Mucosa of stomach (tissue), 1 donor: ENCODE measurements at regions not wholly inside any gene's neighbourhood (a gene's known extent, or its start where the extent isn't known, plus 50 kb on each side); places are given as distances from the start of the nearest gene placed in this dataset.

Experiments
- H3K27me3 ChIP-seq: one replicate; pipeline ENCODE4 v1.7.0; 2013; ENCODE audit warnings: mild to moderate bottlenecking, low read length; ENCODE audit not compliant: control insufficient read depth, insufficient read depth
- H3K36me3 ChIP-seq: one replicate; pipeline ENCODE4 v1.7.0; 2013; ENCODE audit warnings: low read length; ENCODE audit not compliant: control insufficient read depth, insufficient read depth
- H3K4me1 ChIP-seq: one replicate; pipeline ENCODE4 v1.7.0; 2013; ENCODE audit warnings: mild to moderate bottlenecking, low read length; ENCODE audit not compliant: control insufficient read depth, insufficient read depth
- H3K4me3 ChIP-seq: one replicate; pipeline ENCODE4 v1.7.0; 2013; ENCODE audit warnings: low read length
- H3K9ac ChIP-seq: one replicate; pipeline ENCODE4 v1.7.0; 2013; ENCODE audit warnings: mild to moderate bottlenecking, low read length, moderate library complexity
- H3K9me3 ChIP-seq: one replicate; pipeline ENCODE4 v1.7.0; 2013; ENCODE audit warnings: mild to moderate bottlenecking, low read length, moderate library complexity; ENCODE audit not compliant: control insufficient read depth
- donor health status: Pancreatic carcinoma.

- H3K27me3 ChIP-seq: no peaks in the 10 kb centered on the region
- H3K9ac ChIP-seq: no peak overlapping the region
- H3K36me3 ChIP-seq: no peaks in the 10 kb centered on the region
- H3K4me1 ChIP-seq: no peaks in the 10 kb centered on the region
- no peaks in the 10 kb centered on the region for H3K9me3 ChIP-seq
- no peak overlapping the region for H3K4me3 ChIP-seq
These were observed 256.3 kb upstream of the TMEM161B start for GRCh38 chr5:88524941-88525340.

DNA sequence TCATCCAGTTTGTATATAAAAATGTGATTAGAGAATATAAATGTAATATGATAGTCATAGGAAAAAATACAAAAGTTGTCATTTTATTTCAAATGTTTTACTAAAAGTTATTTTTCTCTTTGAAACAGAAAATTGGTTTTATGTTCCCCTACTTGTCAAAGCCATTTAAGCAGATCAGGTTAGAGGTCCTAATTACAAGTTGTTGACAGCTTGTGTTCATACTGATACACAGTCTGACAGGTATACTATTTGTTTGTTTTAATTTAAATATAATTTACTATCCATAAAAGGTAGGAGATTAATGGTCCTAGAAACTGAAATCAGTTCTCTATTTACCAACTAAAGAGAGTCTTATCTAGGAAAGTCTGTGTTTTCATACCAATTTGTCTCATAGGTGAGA lies 250.4 kb upstream of the TMEM161B start:
- Histone ChIP-seq H3K27me3 (no peaks in the 10 kb centered on the region), H3K4me3 (no peak overlapping the region), H3K4me1 (no peaks in the 10 kb centered on the region), H3K9me3 (no peaks in the 10 kb centered on the region), H3K9ac (no peak overlapping the region), H3K36me3 (no peaks in the 10 kb centered on the region)

- Histone ChIP-seq H3K4me1 (no peaks in the 10 kb centered on the region), H3K9ac (no peak overlapping the region), H3K9me3 (no peaks in the 10 kb centered on the region), H3K4me3 (no peak overlapping the region), H3K36me3 (no peaks in the 10 kb centered on the region), H3K27me3 (no peaks in the 10 kb centered on the region)
These were observed 249.7 kb upstream of the TMEM161B start for GRCh38 chr5:88518131-88519016.

DNA sequence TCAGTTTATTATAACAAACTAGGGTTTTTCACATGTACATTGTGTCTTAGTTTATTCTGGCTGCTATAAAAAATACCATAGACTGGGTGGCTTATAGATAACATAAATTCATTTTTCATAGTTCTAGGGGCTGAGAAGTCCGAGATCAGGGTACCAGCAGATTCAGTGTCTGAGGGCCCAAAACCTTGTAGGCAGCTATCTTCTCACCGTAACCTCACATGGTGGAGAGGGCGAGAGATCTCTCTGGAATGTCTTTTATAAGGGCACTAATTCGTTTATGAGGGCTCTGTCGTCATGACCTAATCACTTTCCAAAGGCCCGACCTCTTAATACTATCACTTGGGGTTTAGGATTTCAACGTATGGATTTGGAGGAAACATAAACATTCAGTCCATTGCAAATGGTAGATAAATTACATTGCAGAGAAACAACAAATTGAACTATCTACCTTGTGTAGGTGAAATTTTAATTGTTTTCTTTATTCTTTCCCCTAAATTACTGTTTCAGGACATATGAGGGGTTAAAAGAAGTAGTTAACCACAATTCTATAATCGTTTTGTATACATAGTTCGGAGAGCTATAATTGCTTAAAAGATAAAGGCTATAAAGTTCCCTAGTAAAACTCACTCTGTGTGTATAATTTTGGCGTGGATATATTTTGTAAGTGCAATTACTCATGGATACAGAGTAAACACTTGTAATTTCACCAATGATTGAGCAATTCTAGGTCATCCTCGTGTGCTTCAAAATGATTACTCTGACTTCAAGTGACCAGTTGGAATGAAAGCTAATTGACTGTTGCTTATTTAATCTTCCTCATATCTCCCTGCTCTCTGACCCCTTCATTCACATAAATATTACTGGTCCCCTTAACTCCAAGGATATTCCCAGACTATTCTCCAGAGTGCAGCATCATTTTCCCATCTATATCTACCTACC lies 247.5 kb upstream of the TMEM161B start:
- no peak overlapping the region for H3K9ac ChIP-seq
- no peaks in the 10 kb centered on the region for H3K27me3 ChIP-seq
- H3K4me1 ChIP-seq: no peaks in the 10 kb centered on the region
- no peaks in the 10 kb centered on the region for H3K9me3 ChIP-seq
- H3K4me3 ChIP-seq: no peak overlapping the region
- H3K36me3 ChIP-seq: no peaks in the 10 kb centered on the region

GRCh38 chr5:88515068-88515467 lies 246.4 kb upstream of the TMEM161B start:
- no peaks in the 10 kb centered on the region for H3K9me3 ChIP-seq
- no peaks in the 10 kb centered on the region for H3K36me3 ChIP-seq
- no peak overlapping the region for H3K9ac ChIP-seq
- H3K4me1 ChIP-seq: no peaks in the 10 kb centered on the region
- no peak overlapping the region for H3K4me3 ChIP-seq
- H3K27me3 ChIP-seq: no peaks in the 10 kb centered on the region

GRCh38 chr5:88509403-88509802 lies 240.8 kb upstream of the TMEM161B start:
- H3K27me3 ChIP-seq: no peaks in the 10 kb centered on the region
- H3K4me1 ChIP-seq: no peaks in the 10 kb centered on the region
- no peak overlapping the region for H3K9ac ChIP-seq
- H3K4me3 ChIP-seq: no peak overlapping the region
- H3K36me3 ChIP-seq: no peaks in the 10 kb centered on the region
- no peaks in the 10 kb centered on the region for H3K9me3 ChIP-seq

DNA sequence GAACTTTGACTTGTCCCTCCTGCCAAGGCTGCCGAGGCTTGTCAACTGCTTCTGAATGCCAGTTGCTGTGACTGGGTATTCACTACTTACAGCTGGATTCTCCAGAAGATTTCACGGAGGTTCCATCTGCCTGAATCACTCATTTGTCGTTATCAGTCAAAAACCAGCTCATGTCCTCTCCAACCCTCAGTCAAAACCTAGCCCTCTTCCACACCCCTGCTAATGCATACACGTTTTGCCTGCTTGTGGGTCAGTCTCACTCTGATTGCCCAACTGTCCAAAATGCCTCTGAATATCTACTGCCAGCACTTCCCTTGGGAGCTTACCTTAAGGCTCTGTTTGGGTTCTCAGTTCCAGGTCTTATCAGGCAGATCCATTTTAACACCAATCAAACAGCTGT lies 238.6 kb upstream of the TMEM161B start:
- no peak overlapping the region for H3K4me3 ChIP-seq
- H3K9me3 ChIP-seq: no peaks in the 10 kb centered on the region
- no peaks in the 10 kb centered on the region for H3K4me1 ChIP-seq
- H3K9ac ChIP-seq: no peak overlapping the region
- H3K36me3 ChIP-seq: no peaks in the 10 kb centered on the region
- no peaks in the 10 kb centered on the region for H3K27me3 ChIP-seq

DNA sequence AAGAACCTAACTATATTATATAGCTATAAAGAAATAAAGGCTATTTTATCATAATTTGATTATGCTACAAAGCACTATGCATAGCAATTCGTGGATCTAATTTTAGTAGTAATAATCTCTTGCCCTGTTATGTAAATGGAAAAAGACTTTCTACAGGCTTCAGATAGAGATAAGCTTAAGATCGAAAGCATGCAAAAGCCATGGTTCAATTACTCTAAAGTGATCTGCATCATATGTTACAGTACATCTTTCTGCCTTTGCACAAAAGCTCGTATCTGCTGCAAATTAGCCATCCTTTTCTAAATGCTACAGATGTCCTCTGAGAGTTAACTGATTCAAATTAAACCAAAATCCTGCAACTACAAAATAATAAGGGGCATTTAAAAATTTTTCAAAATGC lies 234.8 kb upstream of the TMEM161B start:
- Histone ChIP-seq H3K4me3 (no peak overlapping the region), H3K36me3 (no peaks in the 10 kb centered on the region), H3K9me3 (no peaks in the 10 kb centered on the region), H3K9ac (no peak overlapping the region), H3K27me3 (no peaks in the 10 kb centered on the region), H3K4me1 (no peaks in the 10 kb centered on the region)

DNA sequence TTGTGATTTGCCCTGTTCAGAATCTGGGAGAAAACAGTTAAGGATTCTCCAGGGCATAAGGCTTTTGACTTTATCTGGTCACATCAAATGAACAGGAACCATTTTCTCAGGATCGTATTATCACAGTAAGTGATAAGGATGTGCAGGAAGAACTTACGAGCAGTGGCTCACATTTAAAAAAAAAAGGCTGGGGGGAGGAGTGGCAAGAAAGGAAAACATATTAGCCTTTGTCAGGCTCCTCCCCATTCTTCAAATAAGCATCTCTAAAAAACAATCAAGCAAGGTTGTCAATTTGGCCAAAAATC lies 234.3 kb upstream of the TMEM161B start:
- Histone ChIP-seq H3K27me3 (no peaks in the 10 kb centered on the region), H3K9me3 (no peaks in the 10 kb centered on the region), H3K4me3 (peak overlapping the region; percentile 8), H3K4me1 (no peaks in the 10 kb centered on the region), H3K36me3 (no peaks in the 10 kb centered on the region), H3K9ac (peak overlapping the region; percentile 39)

DNA sequence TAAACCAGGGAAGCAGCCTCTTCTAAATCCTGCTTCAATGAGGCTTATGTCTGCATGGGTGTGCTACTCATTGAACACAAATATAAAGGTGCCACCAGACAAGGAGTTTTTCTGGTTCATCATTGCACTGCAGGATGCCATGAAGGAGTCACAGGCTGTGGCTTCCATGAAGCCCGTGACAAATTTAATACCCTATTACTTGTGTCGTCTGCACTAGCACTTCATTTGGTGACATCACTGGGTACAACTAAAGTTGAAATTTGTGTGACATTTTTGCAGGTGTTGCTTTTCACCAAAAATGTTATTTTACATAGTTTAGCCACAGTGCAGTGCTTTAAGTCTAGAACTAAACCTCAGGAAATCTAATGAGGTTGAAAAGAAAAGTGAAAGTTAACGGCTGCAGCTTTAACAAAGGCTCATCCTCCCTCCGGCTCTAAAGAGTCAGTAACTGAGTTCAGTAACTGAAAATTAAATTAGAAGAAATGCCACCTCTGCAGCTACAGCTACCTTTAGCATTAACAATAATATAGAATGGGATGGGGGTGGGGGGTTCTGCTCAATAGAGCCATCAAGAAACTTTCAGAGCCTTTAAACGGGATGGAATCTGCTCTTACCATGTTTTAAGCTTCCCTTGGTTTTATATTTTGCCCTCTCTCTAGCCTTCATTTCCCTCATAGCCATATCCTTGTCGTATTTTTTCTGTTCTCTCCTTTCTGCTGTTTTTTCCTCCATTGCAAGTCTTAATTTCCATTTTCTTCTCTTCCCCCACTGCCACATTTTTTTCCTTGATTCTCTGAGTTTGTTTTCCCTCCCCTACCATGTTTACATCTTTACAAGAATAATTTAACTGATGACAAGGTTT lies 233.8 kb upstream of the TMEM161B start:
- H3K36me3 ChIP-seq: no peaks in the 10 kb centered on the region
- no peaks in the 10 kb centered on the region for H3K4me1 ChIP-seq
- H3K27me3 ChIP-seq: no peaks in the 10 kb centered on the region
- no peaks in the 10 kb centered on the region for H3K9me3 ChIP-seq
- peak overlapping the region; percentile 8 for H3K4me3 ChIP-seq
- H3K9ac ChIP-seq: peak overlapping the region; percentile 39

DNA sequence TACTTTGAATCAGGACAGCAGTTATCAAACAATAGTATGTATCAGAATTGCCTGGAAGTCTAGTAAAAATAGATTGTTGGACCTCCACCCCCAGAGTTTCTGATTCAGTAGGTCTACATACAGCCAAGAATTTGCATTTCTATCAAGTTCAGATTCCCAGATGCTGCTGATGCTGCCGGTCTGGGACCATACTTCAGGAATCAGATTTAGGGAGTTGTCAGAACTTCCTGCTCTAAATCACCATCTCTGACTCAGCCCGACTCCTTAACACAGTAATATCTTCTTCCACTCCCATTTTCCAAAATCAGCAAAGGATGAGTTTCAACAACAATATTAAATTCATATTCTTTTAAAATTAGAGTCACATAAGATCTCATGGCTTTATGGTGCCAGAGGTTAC lies 227.2 kb upstream of the TMEM161B start:
- Histone ChIP-seq H3K27me3 (no peaks in the 10 kb centered on the region), H3K36me3 (no peaks in the 10 kb centered on the region), H3K4me1 (no peaks in the 10 kb centered on the region), H3K9me3 (no peaks in the 10 kb centered on the region), H3K4me3 (no peak overlapping the region), H3K9ac (no peak overlapping the region)
